H1 (cell line): ENCODE measurements at regions not wholly inside any gene's neighbourhood (a gene's known extent, or its start where the extent isn't known, plus 50 kb on each side); places are given as distances from the start of the nearest gene placed in this dataset.

Experiments
- CTCF ChIA-PET: fragments of 300-600 bp; sonication (Branson Sonifier 250); formaldehyde crosslinking; loops from one replicate; lab custom pipeline; 2021; ENCODE audit not compliant: partially characterized antibody; lab: Charles Lee
- POLR2A ChIA-PET: fragments of 300-600 bp; sonication (Branson Sonifier 250); formaldehyde crosslinking; loops from one replicate; lab custom pipeline; 2021; ENCODE audit warnings: inconsistent platforms; ENCODE audit not compliant: partially characterized antibody; lab: Charles Lee
- DNase-seq, 2 experiments: peaks; one replicate each; pipeline versions ENCODE4 v3.0.0 to v3.0.0-alpha.2; 2010 to 2022; ENCODE audit warnings: low spot score in 2 of 2, low read depth in 1 of 2, mixed read lengths in 1 of 2
- FAIRE-seq: peaks from 2 replicates; lab custom pipeline; 2011; peaks lifted over from hg19 to GRCh38; lab: Jason Lieb, UNC
- H2AFZ ChIP-seq: 2 replicates; pipeline ENCODE4 v1.8.1; 2012; ENCODE audit warnings: low read length, inconsistent platforms
- H2AK5ac ChIP-seq: 2 replicates; pipeline ENCODE4 v1.6.1; 2013; ENCODE audit warnings: low read depth, low read length
- H2BK120ac ChIP-seq: replicated peaks from 2 replicates; pipeline ENCODE3; 2013; ENCODE audit warnings: low read depth, low read length, inconsistent platforms
- H2BK12ac ChIP-seq: 2 replicates; pipeline ENCODE4 v1.6.1; 2013; ENCODE audit warnings: low read depth, low read length
- H2BK15ac ChIP-seq: 2 replicates; pipeline ENCODE4 v1.6.1; 2013; ENCODE audit warnings: low read length
- H2BK20ac ChIP-seq: 2 replicates; pipeline ENCODE4 v1.6.1; 2013; ENCODE audit warnings: low read length
- H2BK5ac ChIP-seq: 2 replicates; pipeline ENCODE4 v1.6.1; 2013; ENCODE audit warnings: low read depth, low read length
- H3K14ac ChIP-seq: 2 replicates; pipeline ENCODE4 v1.6.1; 2013; ENCODE audit warnings: inconsistent platforms; ENCODE audit not compliant: insufficient read length
- H3K18ac ChIP-seq: 2 replicates; pipeline ENCODE4 v1.6.1; 2013; ENCODE audit warnings: low read length; ENCODE audit errors: extremely low read depth
- H3K23ac ChIP-seq: 2 replicates; pipeline ENCODE4 v1.6.1; 2013; ENCODE audit warnings: inconsistent platforms; ENCODE audit not compliant: insufficient read length
- H3K23me2 ChIP-seq: 2 replicates; pipeline ENCODE4 v1.6.1; 2013; ENCODE audit warnings: low read depth, low read length
- H3K27ac ChIP-seq: 2 replicates; pipeline ENCODE4 v1.6.1; 2011; ENCODE audit warnings: low read depth, low read length, inconsistent platforms
- H3K27me3 ChIP-seq, 4 experiments: replicated peaks in 1 of 4; 1 replicate in 1 of 4; 2 replicates in 3 of 4; pipeline versions ENCODE4 v1.6.1 to v1.8.1; 2011 to 2013; ENCODE audit warnings: low read length in 3 of 4, mild to moderate bottlenecking in 3 of 4, inconsistent platforms in 2 of 4, mixed read lengths in 2 of 4, moderate library complexity in 1 of 4; ENCODE audit not compliant: control insufficient read depth in 3 of 4, insufficient read depth in 3 of 4; ENCODE audit errors: extremely low read depth in 1 of 4
- H3K36me3 ChIP-seq, 4 experiments: 2 replicates each; pipeline versions ENCODE4 v1.6.1 to v1.8.1; 2011 to 2013; ENCODE audit warnings: mild to moderate bottlenecking in 4 of 4, low read length in 3 of 4, moderate library complexity in 2 of 4, control low read depth in 1 of 4, inconsistent platforms in 1 of 4; ENCODE audit not compliant: insufficient read depth in 4 of 4, control insufficient read depth in 2 of 4
- H3K4ac ChIP-seq: replicated peaks from 2 replicates; pipeline ENCODE3; 2013; ENCODE audit warnings: low read length, low read depth, mixed read lengths, inconsistent platforms; ENCODE audit not compliant: insufficient read length
- H3K4me1 ChIP-seq, 4 experiments: replicated peaks in 1 of 4; 1 replicate in 1 of 4; 2 replicates in 3 of 4; pipeline versions ENCODE4 v1.6.1 to v1.8.1; 2011 to 2013; ENCODE audit warnings: low read length in 3 of 4, inconsistent platforms in 2 of 4, mixed read lengths in 1 of 4; ENCODE audit not compliant: insufficient read depth in 4 of 4, control insufficient read depth in 3 of 4
- H3K4me2 ChIP-seq, 2 experiments: 2 replicates each; pipeline versions ENCODE4 v1.6.1 to v1.8.1; 2011 to 2013; ENCODE audit warnings: low read depth in 2 of 2, low read length in 2 of 2, control low read depth in 1 of 2, inconsistent platforms in 1 of 2, mild to moderate bottlenecking in 1 of 2; ENCODE audit not compliant: insufficient read depth in 1 of 2
- H3K4me3 ChIP-seq, 4 experiments: fragments of 200-600, 300-600 bp in 1 of 4; sonication (generic), shearing (Covaris generic), sonication (Bioruptor Twin) in 1 of 4; 2 replicates each; pipeline versions ENCODE4 v1.5.1 to v1.8.1; 2011 to 2016; ENCODE audit warnings: low read length in 4 of 4, low read depth in 3 of 4, control low read depth in 2 of 4, inconsistent platforms in 2 of 4, mild to moderate bottlenecking in 2 of 4, mixed read lengths in 1 of 4, moderate library complexity in 1 of 4; ENCODE audit not compliant: insufficient read depth in 2 of 4; ENCODE audit errors: extremely low read depth in 1 of 4
- H3K56ac ChIP-seq: replicated peaks from 2 replicates; pipeline ENCODE3; 2013; ENCODE audit warnings: low read depth, mild to moderate bottlenecking, mixed read lengths, low read length, inconsistent platforms; ENCODE audit not compliant: insufficient read length
- H3K79me1 ChIP-seq: 2 replicates; pipeline ENCODE4 v1.6.1; 2013; ENCODE audit warnings: low read depth, low read length, control low read depth
- H3K79me2 ChIP-seq, 2 experiments: 2 replicates each; pipeline versions ENCODE4 v1.6.1 to v1.8.1; 2012 to 2013; ENCODE audit warnings: low read length in 2 of 2, mild to moderate bottlenecking in 2 of 2, inconsistent platforms in 1 of 2; ENCODE audit not compliant: insufficient read depth in 2 of 2, control insufficient read depth in 1 of 2
- H3K9ac ChIP-seq, 4 experiments: replicated peaks in 1 of 4; 1 replicate in 1 of 4; 2 replicates in 3 of 4; pipeline versions ENCODE4 v1.6.1 to v1.8.1; 2011 to 2013; ENCODE audit warnings: low read depth in 3 of 4, low read length in 3 of 4, control low read depth in 2 of 4, mild to moderate bottlenecking in 2 of 4, moderate library complexity in 2 of 4, inconsistent platforms in 1 of 4; ENCODE audit errors: extremely low read depth in 1 of 4
- H3K9me3 ChIP-seq, 2 experiments: 2 replicates each; pipeline versions ENCODE4 v1.6.1 to v1.8.1; 2012 to 2013; ENCODE audit warnings: mild to moderate bottlenecking in 2 of 2, moderate library complexity in 2 of 2, control low read depth in 1 of 2, inconsistent platforms in 1 of 2, low read depth in 1 of 2, low read length in 1 of 2, mixed read lengths in 1 of 2; ENCODE audit not compliant: insufficient read depth in 2 of 2
- H4K20me1 ChIP-seq, 2 experiments: replicated peaks in 1 of 2; 2 replicates each; pipeline versions ENCODE3 to v1.8.1; 2011 to 2013; ENCODE audit warnings: inconsistent platforms in 2 of 2, low read length in 2 of 2, mild to moderate bottlenecking in 1 of 2; ENCODE audit not compliant: insufficient read depth in 2 of 2, control insufficient read depth in 1 of 2
- H4K5ac ChIP-seq: 2 replicates; pipeline ENCODE4 v1.6.1; 2013; ENCODE audit warnings: low read length, low read depth, mixed read lengths, inconsistent platforms; ENCODE audit not compliant: insufficient read length
- H4K8ac ChIP-seq: 2 replicates; pipeline ENCODE4 v1.8.0; 2013; ENCODE audit warnings: mild to moderate bottlenecking, moderate library complexity, low read length, inconsistent platforms; ENCODE audit not compliant: insufficient read depth; ENCODE audit errors: extremely low read depth
- H4K91ac ChIP-seq: replicated peaks from 2 replicates; pipeline ENCODE3; 2013; ENCODE audit warnings: low read length, mixed read lengths, inconsistent platforms; ENCODE audit not compliant: insufficient read length
- BACH1 ChIP-seq: IDR thresholded peaks from 2 replicates; pipeline ENCODE4 v1.6.1; 2012; ENCODE audit warnings: low read length, improper control_type of control experiment
- CBX5 ChIP-seq: fragments of 300-800, 300-1000 bp; sonication (generic); IDR thresholded peaks from 2 replicates; pipeline ENCODE4 v1.7.1; 2016; ENCODE audit warnings: antibody characterized with exemption, low read length, low read depth
- CEBPB ChIP-seq: IDR thresholded peaks from 2 replicates; pipeline ENCODE4 v1.6.1; 2012; ENCODE audit warnings: low read depth, low read length
- EZH2 ChIP-seq: fragments of 200-600 bp; sonication (generic); IDR thresholded peaks from 2 replicates; pipeline ENCODE4 v1.7.1; 2012; ENCODE audit warnings: low read depth, mild to moderate bottlenecking, moderate library complexity, low read length, inconsistent platforms; ENCODE audit not compliant: severe bottlenecking
- GTF2F1 ChIP-seq: IDR thresholded peaks from 2 replicates; pipeline ENCODE4 v1.6.1; 2012; ENCODE audit warnings: low read depth, low read length, improper control_type of control experiment, borderline replicate concordance
- KDM1A ChIP-seq: fragments of 200-600, 300-600 bp; sonication (generic); IDR thresholded peaks from 2 replicates; pipeline ENCODE4 v1.7.1; 2016; ENCODE audit warnings: mild to moderate bottlenecking, low read length, borderline replicate concordance
- KDM5A ChIP-seq: fragments of 200-600 bp; IDR thresholded peaks from 2 replicates; pipeline ENCODE4 v1.7.1; 2012; ENCODE audit warnings: mild to moderate bottlenecking, low read length, inconsistent platforms, mixed read lengths
- MAFK ChIP-seq: IDR thresholded peaks from 2 replicates; pipeline ENCODE4 v1.6.1; 2012; ENCODE audit warnings: low read depth, mild to moderate bottlenecking, improper control_type of control experiment, low read length
- POU5F1 ChIP-seq: IDR thresholded peaks from 2 replicates; pipeline ENCODE4 v1.6.1; 2011; ENCODE audit warnings: low read depth, mild to moderate bottlenecking, low read length, moderate library complexity
- RFX5 ChIP-seq: IDR thresholded peaks from 2 replicates; pipeline ENCODE4 v1.6.1; 2011; ENCODE audit warnings: low read depth, low read length, improper control_type of control experiment, borderline replicate concordance
- SIRT6 ChIP-seq: IDR thresholded peaks from one replicate; pipeline ENCODE4 v1.7.1; 2012; ENCODE audit warnings: low read length, inconsistent platforms
- TBP ChIP-seq: IDR thresholded peaks from 2 replicates; pipeline ENCODE4 v1.6.1; 2011; ENCODE audit warnings: low read depth, low read length, improper control_type of control experiment
- WGBS, 2 experiments: shearing (Covaris generic) in 1 of 2; methylation state at CpG; one replicate each; pipeline versions ENCODE4 v1.1.6 to v1.1.7; 2013 to 2015; ENCODE audit warnings: low lambda C conversion rate in 2 of 2, mixed read lengths in 2 of 2, inconsistent platforms in 1 of 2, low coverage in 1 of 2, missing lambda C conversion rate in 1 of 2; ENCODE audit not compliant: insufficient replicate concordance in 2 of 2, insufficient coverage in 1 of 2, insufficient read length in 1 of 2; ENCODE audit errors: extremely low coverage in 1 of 2, missing lambda C conversion rate in 1 of 2; 5-methylcytosine and 5-hydroxymethylcytosine counted together

GRCh38 chr4:28358606-28359005 lies 1498.0 kb downstream of the STIM2 start:
- Histone ChIP-seq H3K56ac (no peak overlapping the region), H4K20me1 (no peaks in the 10 kb centered on the region), H2AFZ (no peak overlapping the region), H3K36me3 (no peaks in the 10 kb centered on the region), H3K14ac (no peak overlapping the region), H2AK5ac (no peak overlapping the region), H4K8ac (no peak overlapping the region), H2BK5ac (no peak overlapping the region), H2BK15ac (no peak overlapping the region), H2BK20ac (no peak overlapping the region), H3K4me1 (no peaks in the 10 kb centered on the region), H3K79me2 (no peaks in the 10 kb centered on the region), H3K18ac (no peak overlapping the region), H3K4ac (no peak overlapping the region), H3K23me2 (no peaks in the 10 kb centered on the region), H2BK120ac (no peak overlapping the region), H3K79me1 (no peaks in the 10 kb centered on the region), H3K4me3 (no peak overlapping the region), H4K5ac (no peak overlapping the region), H3K4me2 (no peak overlapping the region), H3K27ac (no peak overlapping the region), H3K23ac (no peak overlapping the region), H4K91ac (no peak overlapping the region), H2BK12ac (no peak overlapping the region), H3K9me3 (no peaks in the 10 kb centered on the region), H3K27me3 (no peaks in the 10 kb centered on the region), H3K9ac (no peak overlapping the region)
- ChIA-PET POLR2A (interaction anchor here (0.6 kb wide), 1 partner anchor 1114 kb away, joined by 3 read pairs; no protein-coding TSS in a partner anchor), CTCF (no interaction called here)
- TF ChIP-seq POU5F1 (no peak), KDM1A (no peak), SIRT6 (no peak), EZH2 (no peak), BACH1 (no peak), CBX5 (no peak), MAFK (no peak), RFX5 (no peak), TBP (no peak), GTF2F1 (no peak), KDM5A (no peak), CEBPB (no peak)
- no peak for DNase-seq
- WGBS, 2 experiments: 89% methylated on average over 2 of the region's 2 CpGs; no CpG with 5 or more reads in 1 of the 2 experiments
- no peak for FAIRE-seq
